Endodermal cell (in vitro differentiated cells): ENCODE measurements at regions not wholly inside any gene's neighbourhood (a gene's known extent, or its start where the extent isn't known, plus 50 kb on each side); places are given as distances from the start of the nearest gene placed in this dataset.

ENCODE experiments used
- DNase-seq: peaks from one replicate; pipeline ENCODE4 v3.0.0-alpha.2; 2017
- H3K27ac ChIP-seq: 2 replicates; pipeline ENCODE4 v1.5.1; 2013; ENCODE audit warnings: mild to moderate bottlenecking, low read depth, low read length, moderate library complexity
- H3K27me3 ChIP-seq: 2 replicates; pipeline ENCODE4 v1.6.1; 2013; ENCODE audit warnings: mild to moderate bottlenecking, low read length, moderate library complexity; ENCODE audit not compliant: insufficient read depth, control insufficient read depth, poor library complexity, severe bottlenecking
- H3K36me3 ChIP-seq: 2 replicates; pipeline ENCODE4 v1.7.0; 2013; ENCODE audit warnings: mild to moderate bottlenecking, low read length, moderate library complexity; ENCODE audit not compliant: control insufficient read depth, insufficient read depth
- H3K4me1 ChIP-seq: one replicate; pipeline ENCODE4 v1.7.0; 2013; ENCODE audit warnings: low read length; ENCODE audit not compliant: control insufficient read depth, insufficient read depth
- H3K4me3 ChIP-seq: 2 replicates; pipeline ENCODE4 v1.5.1; 2013; ENCODE audit warnings: mild to moderate bottlenecking, low read length, moderate library complexity
- H3K9ac ChIP-seq: 2 replicates; pipeline ENCODE4 v1.6.1; 2013; ENCODE audit warnings: mild to moderate bottlenecking, low read length, moderate library complexity; ENCODE audit not compliant: poor library complexity, severe bottlenecking; ENCODE audit errors: extremely low read depth
- H3K9me3 ChIP-seq: 2 replicates; pipeline ENCODE4 v1.6.1; 2013; ENCODE audit warnings: mild to moderate bottlenecking, low read length, moderate library complexity; ENCODE audit not compliant: control insufficient read depth
- H3K27ac Mint-ChIP-seq: 2 replicates; pipeline ENCODE4 v1.8.0; 2020; ENCODE audit warnings: mixed read lengths
- H3K27me3 Mint-ChIP-seq: 2 replicates; pipeline ENCODE4 v1.8.0; 2021; ENCODE audit warnings: mild to moderate bottlenecking, mixed read lengths; ENCODE audit not compliant: insufficient read depth
- H3K36me3 Mint-ChIP-seq: 2 replicates; pipeline ENCODE4 v1.8.0; 2020; ENCODE audit warnings: low read depth, mixed read lengths
- H3K4me1 Mint-ChIP-seq: 2 replicates; pipeline ENCODE4 v1.8.0; 2020; ENCODE audit warnings: mixed read lengths
- H3K4me3 Mint-ChIP-seq: 2 replicates; pipeline ENCODE4 v1.8.0; 2020; ENCODE audit warnings: mild to moderate bottlenecking, moderate library complexity, mixed read lengths
- H3K9me3 Mint-ChIP-seq: 2 replicates; pipeline ENCODE4 v1.8.0; 2020; ENCODE audit warnings: mild to moderate bottlenecking, mixed read lengths
- CTCF ChIP-seq: fragments of 200-600 bp; sonication (generic); conservative IDR thresholded peaks from 2 replicates; pipeline ENCODE4 v1.5.0; 2021; ENCODE audit warnings: antibody characterized with exemption, mild to moderate bottlenecking
- WGBS, 2 experiments: methylation state at CpG; one replicate each; pipeline versions ENCODE4 v1.1.5 to v1.1.7; 2013; ENCODE audit warnings: missing lambda C conversion rate in 2 of 2, mixed read lengths in 1 of 2; ENCODE audit not compliant: insufficient coverage in 1 of 2, insufficient read length in 1 of 2; 5-methylcytosine and 5-hydroxymethylcytosine counted together

- Histone ChIP-seq H3K4me3 (no peak overlapping the region), H3K9ac (no peak overlapping the region), H3K4me1 (no peaks in the 10 kb centered on the region), H3K36me3 (no peaks in the 10 kb centered on the region), H3K27me3 (no peaks in the 10 kb centered on the region), H3K9me3 (no peaks in the 10 kb centered on the region), H3K27ac (no peak overlapping the region)
- no peaks in the 10 kb centered on the region for H3K36me3 Mint-ChIP-seq
- DNase-seq: no peak
- no peaks in the 10 kb centered on the region for H3K9me3 Mint-ChIP-seq
- no peak overlapping the region for H3K4me3 Mint-ChIP-seq
- no peaks in the 10 kb centered on the region for H3K4me1 Mint-ChIP-seq
- no peak for TF ChIP-seq CTCF
- 89 to 96% methylated on average over 3 to 10 of the region's 10 CpGs for WGBS, 2 experiments
- H3K27me3 Mint-ChIP-seq: no peaks in the 10 kb centered on the region
- H3K27ac Mint-ChIP-seq: no peak overlapping the region
Observed at GRCh38 chr11:70603114-70603755, 204.9 kb downstream of the CTTN start.

GRCh38 chr11:70603756-70604211 lies 205.5 kb downstream of the CTTN start:
- Histone ChIP-seq H3K4me3 (no peak overlapping the region), H3K9me3 (no peaks in the 10 kb centered on the region), H3K36me3 (no peaks in the 10 kb centered on the region), H3K27me3 (no peaks in the 10 kb centered on the region), H3K9ac (no peak overlapping the region), H3K4me1 (no peaks in the 10 kb centered on the region), H3K27ac (no peak overlapping the region)
- no peak for DNase-seq
- peaks cover 3% of the 10 kb centered on the region for H3K4me1 Mint-ChIP-seq
- no peaks in the 10 kb centered on the region for H3K9me3 Mint-ChIP-seq
- no peak for TF ChIP-seq CTCF
- no peaks in the 10 kb centered on the region for H3K36me3 Mint-ChIP-seq
- no peak overlapping the region for H3K4me3 Mint-ChIP-seq
- no peaks in the 10 kb centered on the region for H3K27me3 Mint-ChIP-seq
- 88 to 100% methylated on average over 2 to 7 of the region's 9 CpGs for WGBS, 2 experiments
- H3K27ac Mint-ChIP-seq: no peak overlapping the region

- no peak overlapping the region for H3K9ac ChIP-seq
- H3K36me3 ChIP-seq: no peaks in the 10 kb centered on the region
- DNase-seq: no peak
- Mint-ChIP-seq H3K9me3 (no peaks in the 10 kb centered on the region), H3K4me1 (peaks cover 8% of the 10 kb centered on the region), H3K4me3 (no peak overlapping the region), H3K27ac (no peak overlapping the region), H3K36me3 (no peaks in the 10 kb centered on the region), H3K27me3 (no peaks in the 10 kb centered on the region)
- no peaks in the 10 kb centered on the region for H3K4me1 ChIP-seq
- H3K9me3 ChIP-seq: no peaks in the 10 kb centered on the region
- no peaks in the 10 kb centered on the region for H3K27me3 ChIP-seq
- 90 to 99% methylated on average over 11 of the region's 11 CpGs for WGBS, 2 experiments
- H3K27ac ChIP-seq: no peak overlapping the region
- no peak for TF ChIP-seq CTCF
- no peak overlapping the region for H3K4me3 ChIP-seq
Observed at GRCh38 chr11:70604221-70604620, 205.9 kb downstream of the CTTN start.
